GM19467 (cell line): ENCODE measurements at regions not wholly inside any gene's neighbourhood (a gene's known extent, or its start where the extent isn't known, plus 50 kb on each side); places are given as distances from the start of the nearest gene placed in this dataset.

Experiments used
- ATAC-seq: cut with Tn5 transposase; IDR thresholded peaks from one replicate; pipeline ENCODE4 v1.9.1; 2021; ENCODE audit warnings: mild to moderate bottlenecking, moderate library complexity; ENCODE audit not compliant: unreplicated experiment

- ATAC-seq, result no peak
Measured at GRCh38 chr10:58994226-58995057, 182.0 kb upstream of the PHYHIPL start.

- no peak for ATAC-seq
Measured at GRCh38 chr10:58995058-58995596, 181.3 kb upstream of the PHYHIPL start.

DNA sequence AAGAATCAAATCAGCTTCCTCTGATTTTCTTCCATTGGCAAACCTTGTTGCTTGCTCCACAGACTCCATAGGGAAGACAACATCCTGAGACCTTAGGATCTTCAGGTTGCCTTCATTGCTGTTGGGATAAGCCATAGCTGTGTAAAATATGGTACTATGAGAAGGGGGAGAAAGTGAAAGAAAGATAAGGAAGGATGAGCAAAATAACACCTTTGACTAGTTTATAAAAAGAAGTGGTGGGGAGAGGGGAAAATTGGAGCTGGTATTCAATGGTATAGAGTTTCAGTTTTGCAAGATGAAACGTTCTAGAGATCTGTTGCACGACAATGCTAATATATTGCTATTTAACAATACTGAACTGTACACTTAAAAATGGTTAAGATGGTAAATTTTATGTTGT lies 180.4 kb upstream of the PHYHIPL start:
- no peak for ATAC-seq

- no peak for ATAC-seq
Measured at GRCh38 chr10:58996866-58997265, 179.6 kb upstream of the PHYHIPL start.

- no peak for ATAC-seq
Measured at GRCh38 chr10:58998924-58999713, 177.3 kb upstream of the PHYHIPL start.

- no peak for ATAC-seq
Measured at GRCh38 chr10:59000162-59000825, 176.1 kb upstream of the PHYHIPL start.

GRCh38 chr10:59002011-59002410 lies 174.4 kb upstream of the PHYHIPL start:
- no peak for ATAC-seq

DNA sequence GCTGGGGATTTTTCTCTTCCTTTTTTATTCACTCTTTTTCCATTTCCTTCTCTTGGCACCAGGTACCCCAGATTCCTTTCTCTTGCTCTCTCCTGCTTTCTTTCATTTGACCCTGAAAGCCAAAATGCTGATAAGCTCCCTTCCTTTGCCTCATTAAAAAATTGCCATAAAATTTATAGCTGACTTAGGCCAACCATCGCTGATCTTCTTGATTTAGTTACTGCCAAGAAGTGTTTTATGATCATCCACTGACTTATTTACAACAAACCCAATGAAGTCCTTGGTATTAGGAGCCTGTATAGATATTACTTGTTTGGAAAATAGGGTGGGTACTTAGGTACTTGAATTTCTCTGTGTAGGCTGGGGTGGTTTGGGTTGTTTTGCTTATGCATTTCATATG lies 173.2 kb upstream of the PHYHIPL start:
- no peak for ATAC-seq

DNA sequence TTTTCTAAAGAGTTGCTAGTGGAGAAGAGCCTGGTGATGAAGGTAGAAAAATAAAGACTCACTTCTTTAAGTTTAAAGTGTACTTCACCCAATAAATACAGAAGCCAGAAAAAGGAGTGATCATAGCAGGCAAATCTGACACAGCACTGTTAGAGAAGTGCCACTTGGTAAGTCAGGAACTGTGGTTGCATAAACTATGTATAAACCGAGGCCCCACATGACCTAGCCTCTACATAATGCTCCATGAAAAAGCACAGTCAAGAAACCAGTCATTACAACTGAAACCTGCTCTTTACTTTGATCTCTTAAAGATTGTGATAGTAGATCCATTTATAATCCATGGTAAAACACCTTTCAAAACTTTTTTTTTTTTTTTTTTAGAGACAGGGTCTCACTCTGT lies 172.1 kb upstream of the PHYHIPL start:
- ATAC-seq, result no peak

DNA sequence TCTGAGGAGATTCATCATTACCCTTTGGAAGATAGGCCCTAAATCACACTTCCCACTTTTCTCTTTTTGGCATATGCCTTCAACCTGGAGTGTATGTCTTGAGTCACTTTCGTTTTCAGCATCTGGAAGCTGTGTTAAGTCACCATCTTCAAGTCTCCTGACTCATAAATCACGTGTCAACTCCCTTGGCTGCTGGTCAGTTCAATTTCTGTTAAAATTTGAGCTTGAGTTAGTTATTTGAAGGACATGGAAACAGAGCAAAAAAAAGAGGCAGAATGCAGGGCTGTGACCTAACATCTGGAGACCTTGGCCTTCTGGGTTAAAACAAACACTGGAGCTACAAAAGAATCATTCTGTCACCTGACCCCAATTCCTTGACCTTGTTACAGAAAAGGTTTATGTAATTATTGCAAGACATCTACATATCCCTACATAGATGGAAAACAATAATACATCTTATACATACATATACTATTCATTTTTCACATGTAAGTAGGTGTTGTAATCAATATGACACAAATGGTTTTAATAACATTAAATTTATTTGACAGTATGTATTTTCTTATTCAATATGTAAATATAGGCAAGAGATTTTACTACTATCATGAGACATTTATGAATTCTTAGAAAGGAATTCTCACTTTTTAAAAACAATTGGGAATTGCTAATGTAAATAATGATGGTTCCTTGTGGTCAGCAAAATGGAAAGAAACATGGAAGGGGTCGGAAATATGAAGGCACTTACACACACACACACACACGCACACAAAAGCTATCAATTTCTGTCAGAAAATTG lies 169.7 kb upstream of the PHYHIPL start:
- ATAC-seq, result no peak

- no peak for ATAC-seq
Measured at GRCh38 chr10:59007307-59008025, 169.0 kb upstream of the PHYHIPL start.

- ATAC-seq, result no peak
Measured at GRCh38 chr10:59008452-59008851, 168.0 kb upstream of the PHYHIPL start.

DNA sequence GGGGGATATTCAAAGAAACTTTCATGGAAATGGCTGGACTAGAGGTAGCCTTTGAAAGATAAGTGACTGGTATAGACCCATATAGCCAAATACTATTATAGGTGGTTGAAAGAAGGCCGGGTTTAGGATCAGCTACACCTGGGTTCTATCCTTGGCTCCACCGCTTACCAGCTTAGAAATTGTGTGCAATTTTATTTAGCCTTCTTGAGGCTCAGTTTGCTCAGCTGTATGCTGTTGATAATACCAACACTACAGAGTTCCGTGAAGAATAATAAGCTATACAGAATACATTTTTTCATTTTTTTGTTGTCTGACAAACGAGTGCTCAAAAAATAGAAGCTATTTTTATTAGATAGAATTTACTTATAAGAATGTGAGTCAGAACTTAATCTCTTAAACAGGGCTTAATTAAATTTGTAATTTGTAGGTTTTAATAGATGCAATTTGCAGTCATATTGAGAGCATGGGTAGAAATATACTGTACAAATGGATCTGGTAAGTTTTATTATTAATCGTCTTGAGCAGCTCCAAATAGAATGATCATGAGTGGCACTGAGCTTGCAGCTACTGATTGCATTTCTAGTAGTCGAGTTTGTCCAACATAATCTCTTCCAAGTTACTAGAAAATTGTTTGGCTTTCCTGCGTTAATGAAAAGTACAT lies 164.3 kb upstream of the PHYHIPL start:
- no peak for ATAC-seq

DNA sequence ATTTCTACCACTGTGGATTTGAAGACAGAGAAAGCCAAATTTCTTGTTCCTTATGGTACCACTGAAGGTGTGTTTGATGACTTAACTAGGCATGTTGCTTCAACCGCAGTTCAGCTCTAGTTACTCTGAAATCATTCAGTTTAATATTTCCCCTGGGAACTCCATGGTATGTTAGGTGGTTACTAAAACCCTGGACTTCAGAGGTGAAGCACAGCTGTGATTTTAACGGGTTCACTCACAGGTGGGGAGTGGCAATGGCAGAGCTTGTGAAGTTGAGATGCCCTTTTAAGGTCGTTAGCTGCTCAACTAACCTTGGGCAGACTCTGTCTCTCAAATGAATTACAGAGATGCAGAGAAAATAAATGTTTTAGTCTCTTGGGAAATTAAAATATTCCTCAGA lies 163.6 kb upstream of the PHYHIPL start:
- ATAC-seq, result no peak

DNA sequence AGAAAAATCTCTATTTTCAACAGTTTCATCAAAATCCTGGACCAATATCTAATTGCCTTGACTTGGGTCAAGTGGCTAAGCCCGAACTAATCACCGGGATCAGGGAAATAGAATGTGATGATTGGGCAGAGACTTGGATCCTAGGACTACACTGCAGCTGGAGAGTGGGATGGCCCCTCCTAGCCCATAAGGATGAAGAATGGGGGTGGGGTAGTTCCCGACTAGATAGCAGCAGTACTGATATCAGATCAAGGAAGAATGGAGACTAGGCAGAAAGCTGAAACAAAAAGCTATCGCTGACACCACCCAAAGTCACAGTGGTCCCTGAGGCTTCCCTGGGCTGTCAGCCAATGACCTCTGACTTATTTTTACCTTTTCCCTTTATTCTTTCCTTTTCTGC lies 160.4 kb upstream of the PHYHIPL start:
- ATAC-seq, result no peak

DNA sequence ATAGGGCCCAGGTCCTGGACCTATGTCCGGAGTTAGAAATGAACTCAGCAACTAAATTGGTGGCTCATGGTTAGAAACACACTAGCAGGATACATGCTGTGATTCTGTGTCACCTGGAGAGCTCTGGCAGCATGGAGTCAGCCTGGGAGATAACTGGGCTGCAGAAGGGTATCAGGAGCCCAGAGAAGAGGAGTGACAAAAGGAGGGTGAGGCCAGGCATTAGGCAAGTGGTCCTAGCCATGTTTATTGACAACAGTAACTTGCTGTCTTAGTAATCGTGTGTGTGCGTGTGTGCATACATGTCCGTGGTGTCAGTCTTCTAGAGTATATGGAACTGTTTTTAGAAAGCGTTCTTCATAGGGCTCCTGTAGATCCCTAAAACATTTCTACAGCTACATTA lies 157.5 kb upstream of the PHYHIPL start:
- no peak for ATAC-seq

GRCh38 chr10:59019603-59020002 lies 156.8 kb upstream of the PHYHIPL start:
- no peak for ATAC-seq

- no peak for ATAC-seq
Measured at GRCh38 chr10:59020502-59020901, 155.9 kb upstream of the PHYHIPL start.

DNA sequence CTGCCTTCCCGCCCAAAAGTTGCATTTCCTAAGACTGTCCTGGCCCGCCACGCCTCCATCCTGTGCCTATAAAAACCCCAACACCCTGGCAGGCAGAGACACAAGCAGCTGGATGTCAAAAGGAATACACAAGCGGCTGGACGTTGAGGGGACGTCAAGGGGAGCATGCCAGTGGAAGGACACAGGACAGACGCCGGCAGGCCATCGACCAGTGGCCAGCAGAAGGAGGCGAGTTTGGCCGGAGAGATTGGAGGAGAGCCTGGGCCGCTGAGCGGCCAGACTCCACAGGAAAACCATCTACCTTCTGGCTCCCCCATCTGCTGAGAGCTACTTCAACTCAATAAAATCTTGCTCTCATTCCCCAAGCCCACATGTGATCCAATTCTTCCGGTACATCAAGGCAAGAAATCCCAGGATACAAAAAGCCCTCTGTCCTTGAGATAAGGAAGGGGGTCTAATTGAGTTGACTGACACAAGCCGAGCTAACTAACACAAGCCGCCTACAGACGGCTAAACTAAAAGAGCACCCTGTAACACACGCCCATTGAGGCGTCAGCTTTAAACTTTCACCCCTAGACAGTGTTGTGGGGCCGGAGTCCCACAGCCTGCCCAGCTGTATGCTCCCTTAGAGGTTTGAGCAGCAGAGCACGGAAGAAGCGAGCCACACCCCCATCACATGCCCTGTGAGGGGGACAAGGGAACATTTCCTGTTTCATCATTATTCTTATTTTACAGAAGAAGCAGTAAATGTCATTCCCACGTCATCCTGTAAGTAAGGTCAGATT lies 150.3 kb upstream of the PHYHIPL start:
- ATAC-seq, result no peak
